ENCODE measurements at regions not wholly inside any gene's neighbourhood (a gene's known extent, or its start where the extent isn't known, plus 50 kb on each side); places are given as distances from the start of the nearest gene placed in this dataset.

DNA sequence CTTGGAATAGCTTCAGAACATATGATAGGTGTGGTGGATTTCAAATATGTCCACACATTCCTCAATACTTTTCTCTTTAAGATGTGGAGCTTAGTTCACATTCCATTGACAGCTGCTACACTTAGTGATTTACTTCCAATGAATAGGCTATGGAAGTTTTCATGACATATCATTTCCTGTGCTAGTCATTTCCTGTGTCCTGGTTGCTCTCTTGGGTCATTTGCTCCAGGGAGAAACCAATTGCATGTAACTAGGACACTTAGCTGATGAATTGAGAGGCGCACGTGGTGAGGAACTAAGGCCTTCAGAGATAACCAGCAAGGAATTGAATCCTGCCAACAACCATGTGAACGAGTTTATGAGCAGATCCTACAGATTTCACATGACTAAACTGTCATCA lies 120.9 kb downstream of the SLC17A6 start:
- TF ChIP-seq, protein P1, sequence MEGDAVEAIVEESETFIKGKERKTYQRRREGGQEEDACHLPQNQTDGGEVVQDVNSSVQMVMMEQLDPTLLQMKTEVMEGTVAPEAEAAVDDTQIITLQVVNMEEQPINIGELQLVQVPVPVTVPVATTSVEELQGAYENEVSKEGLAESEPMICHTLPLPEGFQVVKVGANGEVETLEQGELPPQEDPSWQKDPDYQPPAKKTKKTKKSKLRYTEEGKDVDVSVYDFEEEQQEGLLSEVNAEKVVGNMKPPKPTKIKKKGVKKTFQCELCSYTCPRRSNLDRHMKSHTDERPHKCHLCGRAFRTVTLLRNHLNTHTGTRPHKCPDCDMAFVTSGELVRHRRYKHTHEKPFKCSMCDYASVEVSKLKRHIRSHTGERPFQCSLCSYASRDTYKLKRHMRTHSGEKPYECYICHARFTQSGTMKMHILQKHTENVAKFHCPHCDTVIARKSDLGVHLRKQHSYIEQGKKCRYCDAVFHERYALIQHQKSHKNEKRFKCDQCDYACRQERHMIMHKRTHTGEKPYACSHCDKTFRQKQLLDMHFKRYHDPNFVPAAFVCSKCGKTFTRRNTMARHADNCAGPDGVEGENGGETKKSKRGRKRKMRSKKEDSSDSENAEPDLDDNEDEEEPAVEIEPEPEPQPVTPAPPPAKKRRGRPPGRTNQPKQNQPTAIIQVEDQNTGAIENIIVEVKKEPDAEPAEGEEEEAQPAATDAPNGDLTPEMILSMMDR (IDR thresholded peaks at IDR 0.05; ENCODE audit: control insufficient read depth, insufficient read depth, low read depth, low read length, missing control alignments): no peak
- DNase-seq (ENCODE audit: low read depth): no peak
- H3K4me3 ChIP-seq (ENCODE audit: control insufficient read depth, low read depth, low read length): no peak overlapping the region

DNA sequence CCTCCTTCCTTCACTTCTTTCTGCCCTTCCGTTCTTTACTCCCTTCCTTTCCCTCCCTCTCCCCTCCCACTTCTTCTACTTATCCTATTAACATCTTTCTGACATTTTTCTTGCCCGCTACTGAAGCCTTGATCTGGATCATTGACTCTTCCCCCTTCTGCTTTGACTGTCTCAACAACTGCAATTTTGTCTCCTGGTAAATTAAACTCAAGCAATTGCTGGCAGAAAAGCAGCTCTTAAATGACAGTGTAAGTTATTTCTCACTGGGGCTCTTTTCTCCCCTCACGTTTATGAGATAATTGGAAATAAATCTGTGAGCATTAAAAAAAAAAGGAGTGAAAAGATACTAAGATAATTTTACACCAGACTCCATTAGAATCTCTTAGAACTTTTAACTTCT lies 120.0 kb downstream of the SLC17A6 start:
- TF ChIP-seq, protein P1 (IDR thresholded peaks at IDR 0.05; ENCODE audit: control insufficient read depth, insufficient read depth, low read depth, low read length, missing control alignments): no peak
- no peak overlapping the region for H3K4me3 ChIP-seq (ENCODE audit: control insufficient read depth, low read depth, low read length)
- no peak for DNase-seq (ENCODE audit: low read depth)

DNA sequence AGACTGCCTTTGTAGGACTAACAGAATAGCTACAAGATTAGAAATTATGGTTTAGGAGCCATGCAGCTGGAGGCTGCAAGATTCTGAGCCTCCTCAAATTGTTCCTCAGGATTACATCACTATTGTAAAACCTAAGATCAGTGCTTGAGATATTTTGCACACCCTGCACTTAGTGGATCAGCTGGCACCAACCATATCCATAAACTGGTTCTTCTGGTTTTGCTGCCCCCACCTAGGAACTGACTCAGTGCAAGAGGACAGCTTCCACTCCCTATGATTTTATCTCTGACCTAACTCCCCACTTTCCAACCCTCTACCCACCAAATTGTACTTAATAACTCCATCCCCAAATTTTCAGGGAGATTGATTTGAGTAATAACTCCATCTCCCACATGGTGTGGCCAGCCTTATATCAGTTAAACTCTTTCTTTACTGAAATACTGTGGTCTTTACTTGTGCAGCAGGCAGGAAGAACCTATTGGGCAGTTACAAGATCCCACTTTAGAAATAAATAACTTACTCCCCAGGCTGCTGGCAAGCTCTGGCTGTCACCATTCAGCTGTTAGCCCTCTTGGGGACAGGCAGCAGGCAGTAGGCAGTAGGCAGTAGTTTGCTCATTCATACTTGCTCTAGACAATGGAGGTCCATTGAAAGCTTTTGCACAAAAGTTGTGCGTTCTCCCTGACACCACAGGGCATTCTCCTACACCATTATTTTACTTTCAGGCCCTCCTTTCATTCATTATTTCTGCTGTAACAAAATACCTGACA lies 119.0 kb downstream of the SLC17A6 start:
- no peak for DNase-seq (ENCODE audit: low read depth)
- TF ChIP-seq, protein P1 (IDR thresholded peaks at IDR 0.05; ENCODE audit: control insufficient read depth, insufficient read depth, low read depth, low read length, missing control alignments): no peak
- no peak overlapping the region for H3K4me3 ChIP-seq (ENCODE audit: control insufficient read depth, low read depth, low read length)

DNA sequence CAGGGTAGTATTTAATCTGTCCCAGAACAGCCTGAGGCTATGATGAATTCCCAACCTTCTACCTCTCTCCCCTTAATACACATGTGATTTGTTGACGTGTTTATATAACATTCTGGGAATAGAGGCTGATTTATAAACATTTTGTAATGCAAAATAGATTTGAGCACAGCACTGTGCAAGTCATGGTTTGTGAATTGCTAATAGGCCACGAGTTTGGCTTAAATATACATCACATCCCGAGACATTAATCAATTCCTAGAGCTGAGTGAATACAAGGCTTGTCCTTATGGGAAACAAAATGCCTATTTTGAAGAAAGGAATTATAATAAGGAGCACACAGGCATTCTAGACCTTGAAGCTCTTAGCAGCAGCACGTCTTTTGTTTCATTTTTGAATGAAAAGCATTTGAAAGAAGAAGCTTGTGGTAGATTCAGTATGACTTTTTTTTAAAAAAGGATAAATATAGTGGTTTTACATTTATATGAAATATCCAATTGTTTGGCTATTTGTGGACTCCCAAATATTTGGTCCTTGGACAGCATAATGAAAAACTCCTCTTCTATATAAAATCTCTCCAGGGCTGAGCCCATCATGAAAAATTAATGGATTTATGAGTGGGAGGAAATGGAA lies 116.4 kb downstream of the SLC17A6 start:
- TF ChIP-seq, protein P1 (IDR thresholded peaks at IDR 0.05; ENCODE audit: control insufficient read depth, insufficient read depth, low read depth, low read length, missing control alignments): no peak

DNA sequence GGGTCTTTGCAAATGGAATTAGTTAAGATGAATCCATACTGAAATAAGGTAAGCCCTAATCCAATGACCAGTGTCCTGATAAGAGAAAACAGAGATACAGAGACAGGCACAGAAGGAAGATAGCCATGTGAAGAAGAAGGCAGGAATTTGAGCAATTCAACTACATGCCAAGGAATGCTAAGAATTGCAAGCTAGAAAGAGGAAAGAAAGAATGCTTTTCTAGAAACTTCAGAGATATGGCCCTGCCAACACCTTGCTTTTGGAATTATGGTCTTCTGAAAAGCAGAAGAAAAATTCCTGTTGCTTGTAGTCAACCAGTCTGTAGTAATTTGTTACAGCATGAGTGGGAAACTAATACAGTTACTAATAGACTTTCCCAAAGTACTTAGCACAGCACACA lies 111.3 kb downstream of the SLC17A6 start:
- TF ChIP-seq, protein P1 (IDR thresholded peaks at IDR 0.05; ENCODE audit: control insufficient read depth, insufficient read depth, low read depth, low read length, missing control alignments): no peak
- no peak overlapping the region for H3K4me3 ChIP-seq (ENCODE audit: control insufficient read depth, low read depth, low read length)
- no peak for DNase-seq (ENCODE audit: low read depth)

More for the DNA sequence above, 116.4 kb downstream of the SLC17A6 start:
- DNase-seq (ENCODE audit: low read depth): no peak
- H3K4me3 ChIP-seq (ENCODE audit: control insufficient read depth, low read depth, low read length): no peak overlapping the region

DNA sequence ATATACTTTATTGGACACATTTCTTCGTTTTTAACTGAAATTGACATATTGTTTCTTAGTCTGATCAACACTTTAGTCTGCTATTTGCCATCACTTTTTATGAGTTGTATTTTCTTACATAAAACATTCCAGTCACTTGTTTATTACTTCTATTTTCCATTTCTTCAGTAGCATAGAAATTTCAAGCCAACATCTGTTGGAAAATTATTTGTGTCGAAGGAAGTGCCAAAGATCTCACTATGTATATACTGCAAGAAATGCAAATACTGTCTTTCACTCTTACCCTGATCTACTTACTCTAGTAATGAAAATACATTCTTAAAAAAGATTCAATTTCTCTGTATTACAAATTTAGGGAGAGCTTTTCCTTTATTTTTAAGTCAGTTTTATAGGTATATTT lies 105.9 kb downstream of the SLC17A6 start:
- no peak overlapping the region for H3K4me3 ChIP-seq (ENCODE audit: control insufficient read depth, low read depth, low read length)
- TF ChIP-seq, protein P1 (IDR thresholded peaks at IDR 0.05; ENCODE audit: control insufficient read depth, insufficient read depth, low read depth, low read length, missing control alignments): no peak
- DNase-seq (ENCODE audit: low read depth): no peak
